AG09309 (cell line): ENCODE measurements at regions not wholly inside any gene's neighbourhood (a gene's known extent, or its start where the extent isn't known, plus 50 kb on each side); places are given as distances from the start of the nearest gene placed in this dataset.

ENCODE experiments used
- DNase-seq: peaks from one replicate; pipeline ENCODE4 v3.0.0-alpha.2; 2010; ENCODE audit warnings: low read depth
- H3K4me3 ChIP-seq: 2 replicates; pipeline ENCODE4 v1.5.1; 2011; ENCODE audit warnings: mild to moderate bottlenecking, low read depth, low read length, moderate library complexity; ENCODE audit not compliant: control insufficient read depth
- TF ChIP-seq, protein P1 (sequence below): IDR thresholded peaks from 2 replicates; pipeline ENCODE4 v1.5.1; 2011; ENCODE audit warnings: mild to moderate bottlenecking, low read depth, low read length, inconsistent platforms; ENCODE audit not compliant: insufficient read depth, control insufficient read depth; ENCODE audit errors: missing control alignments

DNA sequence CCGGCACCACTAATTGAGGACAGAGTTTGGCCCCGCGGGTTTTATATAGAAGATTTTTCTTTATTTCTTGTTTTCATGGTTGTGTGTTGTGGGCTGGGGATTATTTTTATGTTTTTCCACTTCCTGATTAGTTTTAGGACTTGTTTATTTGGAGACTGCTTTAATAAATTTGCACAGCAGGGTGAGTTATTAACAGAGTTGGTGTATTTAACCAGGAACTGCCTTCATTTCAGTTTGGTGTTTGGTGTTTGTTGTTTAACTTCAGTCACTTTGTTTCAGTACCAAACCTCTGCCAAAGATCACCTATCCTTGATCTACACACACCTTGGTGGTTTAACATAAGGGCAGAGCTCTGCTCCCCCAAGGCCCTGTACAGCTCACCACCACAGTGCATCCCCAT, 103.5 kb upstream of the LMO4 start:
- no peak for DNase-seq
- TF ChIP-seq, protein P1, sequence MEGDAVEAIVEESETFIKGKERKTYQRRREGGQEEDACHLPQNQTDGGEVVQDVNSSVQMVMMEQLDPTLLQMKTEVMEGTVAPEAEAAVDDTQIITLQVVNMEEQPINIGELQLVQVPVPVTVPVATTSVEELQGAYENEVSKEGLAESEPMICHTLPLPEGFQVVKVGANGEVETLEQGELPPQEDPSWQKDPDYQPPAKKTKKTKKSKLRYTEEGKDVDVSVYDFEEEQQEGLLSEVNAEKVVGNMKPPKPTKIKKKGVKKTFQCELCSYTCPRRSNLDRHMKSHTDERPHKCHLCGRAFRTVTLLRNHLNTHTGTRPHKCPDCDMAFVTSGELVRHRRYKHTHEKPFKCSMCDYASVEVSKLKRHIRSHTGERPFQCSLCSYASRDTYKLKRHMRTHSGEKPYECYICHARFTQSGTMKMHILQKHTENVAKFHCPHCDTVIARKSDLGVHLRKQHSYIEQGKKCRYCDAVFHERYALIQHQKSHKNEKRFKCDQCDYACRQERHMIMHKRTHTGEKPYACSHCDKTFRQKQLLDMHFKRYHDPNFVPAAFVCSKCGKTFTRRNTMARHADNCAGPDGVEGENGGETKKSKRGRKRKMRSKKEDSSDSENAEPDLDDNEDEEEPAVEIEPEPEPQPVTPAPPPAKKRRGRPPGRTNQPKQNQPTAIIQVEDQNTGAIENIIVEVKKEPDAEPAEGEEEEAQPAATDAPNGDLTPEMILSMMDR: no peak
- no peak overlapping the region for H3K4me3 ChIP-seq

DNA sequence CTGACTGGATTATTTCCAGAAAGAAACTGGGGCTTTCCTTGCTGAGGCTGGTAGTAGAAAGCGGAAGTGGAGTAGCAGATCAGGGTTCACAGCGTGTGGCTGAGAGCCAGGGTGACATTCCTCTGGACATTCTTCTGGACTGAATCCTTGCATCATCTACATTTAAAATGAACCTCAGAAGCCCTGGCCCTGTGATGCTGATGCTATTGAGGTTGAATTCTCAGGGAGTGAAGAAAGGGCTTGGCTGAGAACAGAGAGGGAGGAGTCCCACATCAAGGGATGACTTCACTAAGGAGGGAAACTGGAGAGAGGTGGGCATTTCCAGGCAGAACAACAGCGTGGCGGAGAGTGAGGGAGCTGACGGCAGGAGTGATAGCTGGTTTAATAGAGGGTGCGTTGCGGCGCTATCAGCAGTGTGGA, 102.3 kb upstream of the LMO4 start:
- H3K4me3 ChIP-seq: peak overlapping the region; percentile 9; the same call in 1 of the 2 replicates
- DNase-seq: peak; percentile 97
- TF ChIP-seq, protein P1: no peak

DNA sequence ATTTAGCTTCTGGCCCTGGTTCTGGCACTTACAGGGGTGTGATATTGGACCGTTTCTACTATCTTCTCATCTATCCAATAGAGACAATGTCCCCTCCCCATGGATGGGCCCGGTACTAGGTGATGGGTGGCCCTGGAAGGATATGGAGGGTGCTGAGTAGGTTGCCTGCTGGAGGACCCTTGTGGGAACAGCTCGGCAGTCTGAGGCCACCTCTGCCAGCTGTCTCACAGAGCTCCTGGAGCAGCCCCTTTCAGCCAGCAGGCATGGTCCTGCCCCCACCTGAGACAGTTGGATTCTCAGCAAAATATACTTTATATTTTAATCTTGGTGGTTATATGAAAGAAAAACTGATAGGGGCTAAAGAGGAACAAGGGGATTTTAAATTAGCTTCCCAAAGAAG, 101.0 kb upstream of the LMO4 start:
- H3K4me3 ChIP-seq: no peak overlapping the region
- TF ChIP-seq, protein P1: no peak
- no peak for DNase-seq

DNA sequence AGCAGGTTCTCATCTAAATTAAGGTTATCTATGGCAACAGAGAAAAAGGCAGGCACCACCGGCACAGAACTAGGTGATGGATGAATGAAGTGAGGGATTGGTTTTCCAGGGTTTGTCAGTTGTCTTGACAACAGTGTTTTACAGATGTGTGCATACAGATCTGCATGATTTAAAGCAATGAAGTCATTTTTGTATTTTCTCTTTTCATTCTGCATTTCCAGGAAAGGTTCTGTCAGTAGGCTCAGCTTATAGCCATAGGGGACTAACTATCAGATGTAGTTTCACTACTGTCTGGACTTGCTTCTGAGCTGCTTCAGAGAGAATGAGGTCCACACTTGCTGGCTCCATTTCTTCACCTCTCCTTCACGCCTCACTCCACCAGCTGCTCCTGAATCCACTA, 98.2 kb upstream of the LMO4 start:
- TF ChIP-seq, protein P1: no peak
- no peak for DNase-seq
- H3K4me3 ChIP-seq: no peak overlapping the region

DNA sequence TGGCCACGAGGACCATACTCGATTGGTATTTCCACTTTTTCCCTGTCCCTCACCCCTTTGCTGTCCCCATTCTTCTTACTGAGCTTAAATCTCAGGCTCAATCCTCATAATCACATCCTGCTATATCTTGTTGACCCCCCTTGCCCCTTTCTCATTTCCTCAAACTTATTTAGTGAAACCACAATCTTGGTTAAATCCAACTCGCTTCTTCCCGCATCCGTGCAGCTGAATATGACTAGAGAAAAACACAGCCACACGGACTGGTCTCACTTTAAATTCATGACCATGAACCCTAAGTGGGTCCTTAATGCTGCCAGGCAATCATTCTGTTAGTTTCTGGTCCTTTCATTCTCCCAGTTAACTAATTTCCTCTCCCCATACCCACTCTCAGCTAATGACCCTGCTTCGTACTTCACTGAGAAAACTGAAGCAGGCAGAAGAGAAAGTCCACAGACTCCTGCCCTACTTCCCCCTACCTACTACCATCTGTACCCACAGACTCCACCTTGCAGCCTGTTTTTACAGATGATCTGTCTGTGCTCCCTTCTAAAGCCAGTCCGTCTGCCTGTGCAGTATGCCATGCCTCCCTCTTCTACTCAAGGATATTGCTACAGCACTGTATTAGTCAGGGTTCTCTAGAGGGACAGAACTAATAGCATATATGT, 96.8 kb upstream of the LMO4 start:
- TF ChIP-seq, protein P1: no peak
- DNase-seq: no peak
- H3K4me3 ChIP-seq: no peak overlapping the region

DNA sequence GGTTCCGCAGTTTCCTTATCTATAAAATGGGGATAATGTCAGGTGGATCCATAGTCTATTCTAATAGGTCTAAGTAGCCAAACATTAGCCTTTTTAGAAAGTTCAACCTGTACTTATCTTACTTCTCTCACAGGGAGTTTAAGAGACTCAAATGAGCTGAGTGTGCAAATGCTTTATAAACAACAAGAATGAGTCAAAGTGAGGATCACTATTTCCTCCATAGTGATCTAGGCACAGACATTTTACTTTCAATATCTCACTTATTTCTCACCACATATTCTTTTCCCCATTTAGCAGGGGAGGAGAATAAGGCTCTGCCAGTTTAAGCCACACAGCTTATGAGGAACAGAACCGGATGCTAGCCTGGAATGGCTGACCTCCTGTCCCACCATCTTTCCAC, 92.1 kb upstream of the LMO4 start:
- no peak overlapping the region for H3K4me3 ChIP-seq
- no peak for DNase-seq
- TF ChIP-seq, protein P1: no peak
